IMR-90 (cell line): ENCODE measurements at regions not wholly inside any gene's neighbourhood (a gene's known extent, or its start where the extent isn't known, plus 50 kb on each side); places are given as distances from the start of the nearest gene placed in this dataset.

Experiments
- ATAC-seq: fragments of 200-7000 bp; cut with Tn5 transposase; 2 replicates; pipeline ENCODE4 v1.9.1; 2020; ENCODE audit warnings: low read depth, mild to moderate bottlenecking, moderate library complexity
- BruUV-seq: library from RNA; stranded (reverse); fragments of 400-500 nt; replicated peaks from 2 replicates; lab custom pipeline; 2021; lab: Mats Ljungman, UMichigan
- CTCF ChIA-PET: fragments of 300-600 bp; formaldehyde crosslinking; extraction: SDS; loops from one replicate; lab custom pipeline; 2021; ENCODE audit warnings: antibody characterized with exemption; lab: Yijun Ruan, JAX
- POLR2A ChIA-PET: fragments of 300-600 bp; sonication (Branson Sonifier 250); formaldehyde crosslinking; loops from one replicate; lab custom pipeline; 2022; ENCODE audit warnings: antibody characterized with exemption; ENCODE audit not compliant: unreplicated experiment; lab: Charles Lee
- DNase-seq: peaks from one replicate; pipeline ENCODE4 v3.0.0; 2013
- H2AFZ ChIP-seq: replicated peaks from 2 replicates; pipeline ENCODE3; 2013; ENCODE audit warnings: low read length, mild to moderate bottlenecking; ENCODE audit not compliant: poor library complexity
- H2AK5ac ChIP-seq: 2 replicates; pipeline ENCODE4 v1.6.1; 2013; ENCODE audit warnings: low read depth, low read length, inconsistent platforms
- H2AK9ac ChIP-seq: replicated peaks from 2 replicates; pipeline ENCODE3; 2013; ENCODE audit warnings: mild to moderate bottlenecking, low read depth, low read length, moderate library complexity; ENCODE audit not compliant: poor library complexity
- H2BK120ac ChIP-seq: 2 replicates; pipeline ENCODE4 v1.6.1; 2013; ENCODE audit warnings: low read depth, low read length, inconsistent platforms
- H2BK15ac ChIP-seq: 3 replicates; pipeline ENCODE4 v1.6.1; 2013; ENCODE audit warnings: low read depth, low read length, inconsistent platforms
- H2BK20ac ChIP-seq: 2 replicates; pipeline ENCODE4 v1.6.1; 2013; ENCODE audit warnings: low read depth, mild to moderate bottlenecking, inconsistent platforms, low read length, moderate library complexity
- H2BK5ac ChIP-seq: 2 replicates; pipeline ENCODE4 v1.6.1; 2013; ENCODE audit warnings: mild to moderate bottlenecking, low read depth, low read length, inconsistent platforms; ENCODE audit not compliant: poor library complexity, severe bottlenecking
- H3K14ac ChIP-seq: replicated peaks from 2 replicates; pipeline ENCODE4 v1.6.1; 2013; ENCODE audit warnings: low read depth, low read length, inconsistent platforms
- H3K18ac ChIP-seq: 2 replicates; pipeline ENCODE4 v1.6.1; 2013; ENCODE audit warnings: low read depth, low read length, control low read depth
- H3K23ac ChIP-seq: 2 replicates; pipeline ENCODE4 v1.6.1; 2013; ENCODE audit warnings: low read depth, low read length, inconsistent platforms
- H3K27ac ChIP-seq: 2 replicates; pipeline ENCODE4 v1.5.1; 2013; ENCODE audit warnings: mild to moderate bottlenecking, control low read depth, low read length; ENCODE audit not compliant: insufficient read depth
- H3K27me3 ChIP-seq: 2 replicates; pipeline ENCODE4 v1.6.1; 2013; ENCODE audit warnings: low read length; ENCODE audit not compliant: control insufficient read depth, insufficient read depth
- H3K36me3 ChIP-seq: 2 replicates; pipeline ENCODE4 v1.6.1; 2013; ENCODE audit warnings: low read length, mixed read lengths; ENCODE audit not compliant: control insufficient read depth, insufficient read depth
- H3K4ac ChIP-seq: 2 replicates; pipeline ENCODE4 v1.6.1; 2013; ENCODE audit warnings: low read depth, low read length, inconsistent platforms
- H3K4me1 ChIP-seq: 2 replicates; pipeline ENCODE4 v1.6.1; 2013; ENCODE audit warnings: low read length, mixed read lengths; ENCODE audit not compliant: control insufficient read depth, insufficient read depth
- H3K4me2 ChIP-seq: 2 replicates; pipeline ENCODE4 v1.6.1; 2013; ENCODE audit warnings: low read depth, mild to moderate bottlenecking, control low read depth, low read length, moderate library complexity
- H3K4me3 ChIP-seq: 2 replicates; pipeline ENCODE4 v1.5.1; 2013; ENCODE audit warnings: low read depth, mild to moderate bottlenecking, control low read depth, low read length, moderate library complexity; ENCODE audit not compliant: insufficient read depth
- H3K56ac ChIP-seq: 2 replicates; pipeline ENCODE4 v1.6.1; 2013; ENCODE audit warnings: low read length, inconsistent platforms; ENCODE audit not compliant: insufficient read depth; ENCODE audit errors: extremely low read depth
- H3K79me1 ChIP-seq, 2 experiments: 2 replicates each; pipeline ENCODE4 v1.6.1; 2013; ENCODE audit warnings: low read length in 2 of 2, inconsistent platforms in 1 of 2, low read depth in 1 of 2
- H3K9ac ChIP-seq: 2 replicates; pipeline ENCODE4 v1.6.1; 2013; ENCODE audit warnings: low read depth, low read length, control low read depth
- H3K9me1 ChIP-seq: 2 replicates; pipeline ENCODE4 v1.6.1; 2013; ENCODE audit warnings: low read length, inconsistent platforms; ENCODE audit not compliant: insufficient read depth
- H3K9me3 ChIP-seq: 2 replicates; pipeline ENCODE4 v1.6.1; 2013; ENCODE audit warnings: low read length; ENCODE audit not compliant: control insufficient read depth, insufficient read depth
- H4K20me1 ChIP-seq: 2 replicates; pipeline ENCODE4 v1.6.1; 2013; ENCODE audit warnings: low read length, inconsistent platforms; ENCODE audit not compliant: insufficient read depth
- H4K5ac ChIP-seq: 2 replicates; pipeline ENCODE4 v1.6.1; 2013; ENCODE audit warnings: mild to moderate bottlenecking, low read depth, low read length, control low read depth
- H4K8ac ChIP-seq, 2 experiments: 2 replicates each; pipeline ENCODE4 v1.6.1; 2013; ENCODE audit warnings: low read depth in 2 of 2, low read length in 2 of 2, control low read depth in 1 of 2, inconsistent platforms in 1 of 2
- H4K91ac ChIP-seq: 2 replicates; pipeline ENCODE4 v1.6.1; 2013; ENCODE audit warnings: low read depth, low read length, inconsistent platforms; ENCODE audit not compliant: insufficient read depth
- MAFK ChIP-seq: IDR thresholded peaks from 2 replicates; pipeline ENCODE4 v1.6.1; 2012; ENCODE audit warnings: low read depth, low read length, improper control_type of control experiment
- RCOR1 ChIP-seq: IDR thresholded peaks from 2 replicates; pipeline ENCODE4 v1.6.1; 2012; ENCODE audit warnings: mild to moderate bottlenecking, low read length, improper control_type of control experiment; ENCODE audit not compliant: insufficient replicate concordance
- WGBS, 2 experiments: methylation state at CpG; one replicate each; pipeline versions ENCODE4 v1.1.5 to v1.1.7; 2013; ENCODE audit warnings: missing lambda C conversion rate in 2 of 2; ENCODE audit not compliant: insufficient read length in 1 of 2; ENCODE audit errors: extremely low coverage in 2 of 2; 5-methylcytosine and 5-hydroxymethylcytosine counted together
- dilution Hi-C: fragments of 300-500 bp; cut with HindIII; formaldehyde crosslinking; loops from one replicate; pipeline ENCODE4 v1.14.3; 2018; ENCODE audit warnings: low sequenced_read_pairs; ENCODE audit not compliant: unreplicated experiment
- in situ Hi-C: fragments of 300-500 bp; cut with MboI; formaldehyde crosslinking; loops from 3 replicates; pipeline ENCODE4 v1.14.3; 2019; ENCODE audit warnings: low sequenced_read_pairs, inconsistent platforms, mixed read lengths
- intact Hi-C: fragments of 100-400 bp; cut with micrococcal nuclease; formaldehyde crosslinking; loops from 2 replicates; pipeline ENCODE4 v1.10.0; 2022
- TF ChIP-seq, protein P1 (sequence below): fragments of 150-350 bp; IDR thresholded peaks from 2 replicates; pipeline ENCODE4 v1.6.1; 2016; ENCODE audit warnings: low read depth, mild to moderate bottlenecking, low read length, moderate library complexity, borderline replicate concordance
- TF ChIP-seq, protein P2 (sequence below): fragments of 150-350 bp; IDR thresholded peaks from 2 replicates; pipeline ENCODE4 v1.6.1; 2017; ENCODE audit warnings: mild to moderate bottlenecking, antibody characterized with exemption, low read length, low read depth
- TF ChIP-seq, protein P3 (sequence below): conservative IDR thresholded peaks from 2 replicates; pipeline ENCODE4 v1.5.1; 2012; ENCODE audit warnings: mild to moderate bottlenecking, low read depth, low read length, improper control_type of control experiment

DNA sequence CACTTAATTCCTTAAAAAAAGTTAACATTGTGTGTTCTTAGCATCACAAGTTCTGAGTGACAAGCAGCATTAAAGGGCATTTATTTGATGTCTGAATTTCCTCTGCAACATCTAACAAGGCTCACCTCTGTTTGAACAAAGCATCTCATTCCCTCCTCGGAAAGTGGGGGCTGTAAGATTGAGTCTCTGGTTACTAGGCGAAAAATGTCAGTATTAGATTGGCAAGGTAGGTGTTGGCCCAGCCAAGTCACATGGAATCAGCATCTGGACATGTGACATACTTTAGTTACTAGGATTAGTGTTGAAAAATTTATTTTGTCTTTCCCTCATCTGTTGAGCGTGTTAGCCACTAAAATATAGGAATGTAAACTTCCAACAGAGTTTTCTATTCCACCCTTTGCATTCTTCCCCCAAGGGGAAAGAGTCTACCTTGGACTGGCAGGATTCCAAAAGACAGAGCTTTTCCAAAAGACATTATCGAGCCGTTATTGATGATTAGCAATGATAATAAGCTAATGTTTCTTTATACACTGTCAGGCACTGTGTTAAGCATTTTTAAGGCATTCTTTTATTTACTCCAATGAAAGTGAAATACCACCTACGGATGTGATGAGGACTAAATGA lies 194.9 kb upstream of the BTG1 start:
- H2BK20ac ChIP-seq = no peak overlapping the region
- H4K5ac ChIP-seq = no peak overlapping the region
- DNase-seq (no peak), ATAC-seq (no peak)
- in situ Hi-C loops = no loop called here
- no peak overlapping the region for H2AK5ac ChIP-seq
- CTCF ChIA-PET = no interaction called here
- no peaks in the 10 kb centered on the region for H3K79me1 ChIP-seq
- H4K8ac ChIP-seq = no peak overlapping the region
- TF ChIP-seq, protein P1, sequence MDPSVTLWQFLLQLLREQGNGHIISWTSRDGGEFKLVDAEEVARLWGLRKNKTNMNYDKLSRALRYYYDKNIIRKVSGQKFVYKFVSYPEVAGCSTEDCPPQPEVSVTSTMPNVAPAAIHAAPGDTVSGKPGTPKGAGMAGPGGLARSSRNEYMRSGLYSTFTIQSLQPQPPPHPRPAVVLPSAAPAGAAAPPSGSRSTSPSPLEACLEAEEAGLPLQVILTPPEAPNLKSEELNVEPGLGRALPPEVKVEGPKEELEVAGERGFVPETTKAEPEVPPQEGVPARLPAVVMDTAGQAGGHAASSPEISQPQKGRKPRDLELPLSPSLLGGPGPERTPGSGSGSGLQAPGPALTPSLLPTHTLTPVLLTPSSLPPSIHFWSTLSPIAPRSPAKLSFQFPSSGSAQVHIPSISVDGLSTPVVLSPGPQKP = no peak
- TF ChIP-seq, protein P2, sequence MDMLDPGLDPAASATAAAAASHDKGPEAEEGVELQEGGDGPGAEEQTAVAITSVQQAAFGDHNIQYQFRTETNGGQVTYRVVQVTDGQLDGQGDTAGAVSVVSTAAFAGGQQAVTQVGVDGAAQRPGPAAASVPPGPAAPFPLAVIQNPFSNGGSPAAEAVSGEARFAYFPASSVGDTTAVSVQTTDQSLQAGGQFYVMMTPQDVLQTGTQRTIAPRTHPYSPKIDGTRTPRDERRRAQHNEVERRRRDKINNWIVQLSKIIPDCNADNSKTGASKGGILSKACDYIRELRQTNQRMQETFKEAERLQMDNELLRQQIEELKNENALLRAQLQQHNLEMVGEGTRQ = no peak
- no peak for TF ChIP-seq MAFK
- TF ChIP-seq, protein P3, sequence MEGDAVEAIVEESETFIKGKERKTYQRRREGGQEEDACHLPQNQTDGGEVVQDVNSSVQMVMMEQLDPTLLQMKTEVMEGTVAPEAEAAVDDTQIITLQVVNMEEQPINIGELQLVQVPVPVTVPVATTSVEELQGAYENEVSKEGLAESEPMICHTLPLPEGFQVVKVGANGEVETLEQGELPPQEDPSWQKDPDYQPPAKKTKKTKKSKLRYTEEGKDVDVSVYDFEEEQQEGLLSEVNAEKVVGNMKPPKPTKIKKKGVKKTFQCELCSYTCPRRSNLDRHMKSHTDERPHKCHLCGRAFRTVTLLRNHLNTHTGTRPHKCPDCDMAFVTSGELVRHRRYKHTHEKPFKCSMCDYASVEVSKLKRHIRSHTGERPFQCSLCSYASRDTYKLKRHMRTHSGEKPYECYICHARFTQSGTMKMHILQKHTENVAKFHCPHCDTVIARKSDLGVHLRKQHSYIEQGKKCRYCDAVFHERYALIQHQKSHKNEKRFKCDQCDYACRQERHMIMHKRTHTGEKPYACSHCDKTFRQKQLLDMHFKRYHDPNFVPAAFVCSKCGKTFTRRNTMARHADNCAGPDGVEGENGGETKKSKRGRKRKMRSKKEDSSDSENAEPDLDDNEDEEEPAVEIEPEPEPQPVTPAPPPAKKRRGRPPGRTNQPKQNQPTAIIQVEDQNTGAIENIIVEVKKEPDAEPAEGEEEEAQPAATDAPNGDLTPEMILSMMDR = no peak
- TF ChIP-seq RCOR1 = no peak
- no peaks in the 10 kb centered on the region for H3K4me1 ChIP-seq
- no peak overlapping the region for H3K9ac ChIP-seq
- H3K9me1 ChIP-seq = no peaks in the 10 kb centered on the region
- POLR2A ChIA-PET = no interaction called here
- H3K4ac ChIP-seq = no peak overlapping the region
- no peaks in the 10 kb centered on the region; the same call in 1 of the 2 replicates for H3K27me3 ChIP-seq
- no peak overlapping the region for H2BK120ac ChIP-seq
- BruUV-seq = no TSS peak
- no peak overlapping the region for H3K4me3 ChIP-seq
- no peak overlapping the region for H3K56ac ChIP-seq
- H4K91ac ChIP-seq = no peak overlapping the region
- no peak overlapping the region for H3K27ac ChIP-seq
- dilution Hi-C loops = no loop called here
- H2BK5ac ChIP-seq = no peak overlapping the region
- no peaks in the 10 kb centered on the region for H4K20me1 ChIP-seq
- H3K14ac ChIP-seq = no peak overlapping the region
- intact Hi-C loops = no loop called here
- no peak overlapping the region for H3K18ac ChIP-seq
- H3K4me2 ChIP-seq = no peak overlapping the region
- no peak overlapping the region for H2AK9ac ChIP-seq
- no CpG with 5 or more reads among the region's 6 CpGs for WGBS, 2 experiments
- H3K36me3 ChIP-seq = no peaks in the 10 kb centered on the region
- H2BK15ac ChIP-seq = no peak overlapping the region
- H2AFZ ChIP-seq = no peak overlapping the region
- no peak overlapping the region for H3K23ac ChIP-seq
- no peaks in the 10 kb centered on the region for H3K9me3 ChIP-seq
